ENCODE measurements at regions not wholly inside any gene's neighbourhood (a gene's known extent, or its start where the extent isn't known, plus 50 kb on each side); places are given as distances from the start of the nearest gene placed in this dataset.

DNA sequence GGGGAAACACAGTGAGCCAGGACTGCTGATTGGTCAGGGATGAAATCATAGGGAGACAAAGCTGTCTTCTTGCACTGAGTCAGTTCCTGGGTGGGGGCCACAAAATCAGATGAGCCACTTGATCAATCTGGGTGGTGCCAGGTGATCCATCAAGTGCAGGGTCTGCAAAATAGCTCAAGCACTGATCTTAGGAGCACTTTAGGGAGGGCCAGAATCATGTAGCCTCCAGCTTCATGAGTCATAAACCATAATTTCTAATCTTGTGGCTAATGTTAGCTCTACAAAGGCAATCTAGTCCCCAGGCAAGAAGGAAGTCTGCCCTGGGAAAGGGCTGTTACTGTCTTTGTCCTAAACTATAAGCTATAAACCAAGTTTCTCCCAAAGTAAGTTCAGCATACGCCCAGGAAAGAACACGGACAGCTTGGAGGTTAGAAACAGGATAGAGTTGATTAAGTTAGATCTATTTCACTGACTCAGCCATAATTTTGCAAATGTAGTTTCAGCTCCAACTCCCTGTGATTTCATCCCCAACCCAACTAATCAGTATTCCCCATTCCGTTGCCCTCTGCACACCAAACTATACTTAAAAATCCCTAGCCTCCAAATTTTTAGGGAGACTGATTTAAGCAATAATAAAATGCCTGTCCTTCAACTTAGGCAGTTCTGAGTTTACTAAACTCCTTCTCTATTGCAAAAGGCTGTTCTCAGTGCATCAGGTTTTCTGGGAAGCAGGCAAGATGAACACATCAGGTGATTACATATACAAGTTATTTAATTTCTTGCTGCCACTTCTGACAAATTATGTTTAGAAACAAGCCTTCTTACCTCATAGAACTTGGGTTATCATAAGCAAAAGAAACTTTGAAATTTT, 226.9 kb upstream of the SPOPL start:
- TF ChIP-seq, protein P1, sequence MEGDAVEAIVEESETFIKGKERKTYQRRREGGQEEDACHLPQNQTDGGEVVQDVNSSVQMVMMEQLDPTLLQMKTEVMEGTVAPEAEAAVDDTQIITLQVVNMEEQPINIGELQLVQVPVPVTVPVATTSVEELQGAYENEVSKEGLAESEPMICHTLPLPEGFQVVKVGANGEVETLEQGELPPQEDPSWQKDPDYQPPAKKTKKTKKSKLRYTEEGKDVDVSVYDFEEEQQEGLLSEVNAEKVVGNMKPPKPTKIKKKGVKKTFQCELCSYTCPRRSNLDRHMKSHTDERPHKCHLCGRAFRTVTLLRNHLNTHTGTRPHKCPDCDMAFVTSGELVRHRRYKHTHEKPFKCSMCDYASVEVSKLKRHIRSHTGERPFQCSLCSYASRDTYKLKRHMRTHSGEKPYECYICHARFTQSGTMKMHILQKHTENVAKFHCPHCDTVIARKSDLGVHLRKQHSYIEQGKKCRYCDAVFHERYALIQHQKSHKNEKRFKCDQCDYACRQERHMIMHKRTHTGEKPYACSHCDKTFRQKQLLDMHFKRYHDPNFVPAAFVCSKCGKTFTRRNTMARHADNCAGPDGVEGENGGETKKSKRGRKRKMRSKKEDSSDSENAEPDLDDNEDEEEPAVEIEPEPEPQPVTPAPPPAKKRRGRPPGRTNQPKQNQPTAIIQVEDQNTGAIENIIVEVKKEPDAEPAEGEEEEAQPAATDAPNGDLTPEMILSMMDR (IDR thresholded peaks at IDR 0.05; ENCODE audit: borderline replicate concordance, insufficient read depth, low read depth, low read length), result no peak
- no peak overlapping the region for H3K4me3 ChIP-seq (ENCODE audit: low read depth, low read length)

DNA sequence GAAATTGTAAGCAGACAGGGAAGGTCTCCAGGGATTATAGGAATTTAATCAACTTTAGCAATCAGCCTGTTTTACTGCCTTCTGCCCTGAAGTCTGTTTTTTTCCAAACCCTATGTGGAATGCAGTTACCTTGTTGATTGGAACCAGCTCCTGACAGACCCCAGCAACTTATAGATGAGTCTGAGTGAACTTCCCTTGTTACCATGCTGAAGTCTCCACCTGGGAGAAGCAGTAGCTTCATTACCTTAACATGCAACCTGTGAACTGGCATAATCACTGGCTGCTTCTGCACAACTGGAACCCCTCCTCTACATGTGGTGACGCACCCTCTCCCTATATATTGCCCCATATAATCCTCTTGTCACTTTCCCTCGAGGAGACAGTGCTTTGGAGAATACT, 226.3 kb upstream of the SPOPL start:
- TF ChIP-seq, protein P1 (IDR thresholded peaks at IDR 0.05; ENCODE audit: borderline replicate concordance, insufficient read depth, low read depth, low read length), result no peak
- H3K4me3 ChIP-seq (ENCODE audit: low read depth, low read length), result no peak overlapping the region

DNA sequence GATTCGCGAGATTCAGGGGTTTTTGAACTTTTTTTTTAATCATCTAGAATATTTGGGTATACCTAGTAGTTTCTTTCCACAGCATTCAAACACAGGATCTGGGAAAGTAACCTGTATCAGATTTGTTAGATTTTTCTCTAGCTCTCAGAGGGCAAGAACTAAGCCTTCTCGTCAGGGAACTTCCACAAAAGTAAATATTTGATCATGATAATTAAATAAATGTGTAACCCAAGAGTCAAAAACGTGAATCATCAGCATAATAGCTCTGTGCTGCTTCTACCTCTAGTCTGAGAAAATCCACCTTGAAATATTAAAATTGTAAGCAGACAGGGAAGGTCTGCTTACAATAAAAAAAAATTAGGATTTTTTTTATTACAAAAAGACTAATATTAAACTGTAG, 225.7 kb upstream of the SPOPL start:
- no peak overlapping the region for H3K4me3 ChIP-seq (ENCODE audit: low read depth, low read length)
- TF ChIP-seq, protein P1 (IDR thresholded peaks at IDR 0.05; ENCODE audit: borderline replicate concordance, insufficient read depth, low read depth, low read length), result no peak

DNA sequence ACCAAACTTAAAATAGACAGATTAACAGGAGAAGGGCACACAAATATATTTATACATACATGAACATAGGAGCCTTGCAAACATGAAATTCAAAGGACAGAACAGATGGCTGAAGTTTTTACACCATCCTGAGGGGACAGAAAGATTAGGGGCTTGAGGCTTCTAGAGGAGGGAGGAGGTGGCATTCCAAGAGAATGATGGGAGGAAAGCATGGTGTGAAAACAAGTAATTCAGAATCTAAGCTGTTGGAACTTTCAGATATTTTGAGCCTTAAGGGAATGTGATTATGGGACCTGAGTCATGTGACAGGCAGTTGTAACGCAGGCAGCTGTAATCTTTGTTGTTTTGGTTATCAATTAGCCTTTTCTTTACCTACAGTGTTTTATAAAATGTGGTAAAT, 225.2 kb upstream of the SPOPL start:
- no peak overlapping the region for H3K4me3 ChIP-seq (ENCODE audit: low read depth, low read length)
- TF ChIP-seq, protein P1 (IDR thresholded peaks at IDR 0.05; ENCODE audit: borderline replicate concordance, insufficient read depth, low read depth, low read length), result no peak

DNA sequence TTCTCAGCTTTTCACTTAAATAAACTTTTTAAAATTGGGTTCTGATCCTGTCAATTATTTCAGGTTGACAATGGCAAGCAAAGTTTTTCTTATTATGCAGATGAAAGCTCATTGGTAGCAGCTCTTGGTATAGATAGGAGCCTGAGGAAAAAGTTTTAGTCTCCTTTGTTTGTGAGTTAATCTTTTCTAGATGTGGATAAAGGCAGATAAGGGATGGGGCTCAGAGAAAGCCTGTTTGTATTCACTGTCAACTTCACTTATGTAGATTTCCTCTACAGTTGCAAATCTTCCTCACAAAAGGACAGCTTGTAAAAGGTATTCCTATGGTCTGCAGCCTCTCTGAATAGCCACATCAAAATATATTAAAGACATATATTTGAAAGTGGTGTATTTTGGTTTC, 224.5 kb upstream of the SPOPL start:
- H3K4me3 ChIP-seq (ENCODE audit: low read depth, low read length), result no peak overlapping the region
- TF ChIP-seq, protein P1 (IDR thresholded peaks at IDR 0.05; ENCODE audit: borderline replicate concordance, insufficient read depth, low read depth, low read length), result no peak

DNA sequence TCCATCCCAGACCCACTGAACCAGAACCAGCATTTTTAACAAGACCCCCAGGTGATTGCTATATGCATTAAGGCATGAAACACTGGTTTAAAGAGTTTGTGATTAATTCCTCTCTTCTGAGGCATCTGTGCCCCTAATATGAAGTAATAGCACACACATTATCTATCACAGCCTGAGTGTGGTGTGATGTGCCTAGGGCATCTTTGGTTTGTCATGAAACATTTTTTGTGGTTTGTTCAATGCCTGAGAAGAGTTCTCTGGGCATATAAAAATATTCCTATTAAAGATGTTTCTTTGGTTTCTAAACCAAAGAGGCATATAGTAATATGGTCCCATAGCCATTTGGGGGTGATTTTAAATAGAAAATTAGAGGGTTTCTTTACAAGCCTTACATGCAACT, 221.7 kb upstream of the SPOPL start:
- TF ChIP-seq, protein P1 (IDR thresholded peaks at IDR 0.05; ENCODE audit: borderline replicate concordance, insufficient read depth, low read depth, low read length), result no peak

More for the DNA sequence above, 221.7 kb upstream of the SPOPL start:
- H3K4me3 ChIP-seq (ENCODE audit: low read depth, low read length), result no peak overlapping the region

Data from GM12875 (cell line).